ENCODE measurements at regions not wholly inside any gene's neighbourhood (a gene's known extent, or its start where the extent isn't known, plus 50 kb on each side); places are given as distances from the start of the nearest gene placed in this dataset.

GRCh38 chr6:43964659-43965570 is 162.3 kb downstream of the MRPL14 start:
- no peak for TF ChIP-seq CTCF (IDR thresholded peaks at IDR 0.05; ENCODE audit: control extremely low read depth, extremely low read depth)
- H3K4me3 ChIP-seq, result no peak overlapping the region
- H3K36me3 ChIP-seq (ENCODE audit: control insufficient read depth in 4 of 4, insufficient read depth in 4 of 4, low read length in 4 of 4), result no peaks in the 10 kb centered on the region
- H3K9me3 ChIP-seq (ENCODE audit: control insufficient read depth in 4 of 4, insufficient read depth in 3 of 4, low read length in 3 of 4), result no peaks in the 10 kb centered on the region
- ATAC-seq (ENCODE audit: insufficient read depth, low FRiP score) (no peak), DNase-seq (peak in 1 of 3 donors; percentile 48)
- H3K27ac ChIP-seq (ENCODE audit: low read depth in 1 of 2, low read length in 1 of 2), result no peak overlapping the region
- H3K9ac ChIP-seq (ENCODE audit: insufficient read depth in 1 of 2, low read length in 2 of 2), result no peak overlapping the region
- H3K4me1 ChIP-seq (ENCODE audit: control insufficient read depth in 5 of 5, insufficient read depth in 5 of 5, low read length in 5 of 5), result peaks cover 0 to 6% (median 4%) of the 10 kb centered on the region in 5 donors
- no peaks in the 10 kb centered on the region for H3K27me3 ChIP-seq (ENCODE audit: control insufficient read depth in 3 of 3, insufficient read depth in 3 of 3, low read length in 2 of 3)
- 63 to 67% methylated on average over 6 of the region's 6 CpGs for WGBS, 2 donors

GRCh38 chr6:43963877-43964658 is 163.2 kb downstream of the MRPL14 start:
- no peak for ATAC-seq (ENCODE audit: insufficient read depth, low FRiP score)
- no peaks in the 10 kb centered on the region for H3K9me3 ChIP-seq (ENCODE audit: control insufficient read depth in 4 of 4, insufficient read depth in 3 of 4, low read length in 3 of 4)
- no peak overlapping the region for H3K27ac ChIP-seq (ENCODE audit: low read depth in 1 of 2, low read length in 1 of 2)
- no peak for DNase-seq
- WGBS, 2 donors, result 72 to 89% methylated on average over 6 of the region's 6 CpGs
- no peaks in the 10 kb centered on the region for H3K27me3 ChIP-seq (ENCODE audit: control insufficient read depth in 3 of 3, insufficient read depth in 3 of 3, low read length in 2 of 3)
- TF ChIP-seq CTCF (IDR thresholded peaks at IDR 0.05; ENCODE audit: control extremely low read depth, extremely low read depth), result no peak
- no peak overlapping the region for H3K4me3 ChIP-seq
- H3K36me3 ChIP-seq (ENCODE audit: control insufficient read depth in 4 of 4, insufficient read depth in 4 of 4, low read length in 4 of 4), result no peaks in the 10 kb centered on the region
- H3K9ac ChIP-seq (ENCODE audit: insufficient read depth in 1 of 2, low read length in 2 of 2), result no peak overlapping the region
- H3K4me1 ChIP-seq (ENCODE audit: control insufficient read depth in 5 of 5, insufficient read depth in 5 of 5, low read length in 5 of 5), result no peaks in the 10 kb centered on the region

- DNase-seq (no peak), ATAC-seq (ENCODE audit: insufficient read depth, low FRiP score) (no peak)
- Histone ChIP-seq H3K27me3 (ENCODE audit: control insufficient read depth in 3 of 3, insufficient read depth in 3 of 3, low read length in 2 of 3) (no peaks in the 10 kb centered on the region), H3K4me3 (no peak overlapping the region), H3K9me3 (ENCODE audit: control insufficient read depth in 4 of 4, insufficient read depth in 3 of 4, low read length in 3 of 4) (no peaks in the 10 kb centered on the region), H3K36me3 (ENCODE audit: control insufficient read depth in 4 of 4, insufficient read depth in 4 of 4, low read length in 4 of 4) (no peaks in the 10 kb centered on the region), H3K9ac (ENCODE audit: insufficient read depth in 1 of 2, low read length in 2 of 2) (no peak overlapping the region), H3K4me1 (ENCODE audit: control insufficient read depth in 5 of 5, insufficient read depth in 5 of 5, low read length in 5 of 5) (no peaks in the 10 kb centered on the region), H3K27ac (ENCODE audit: low read depth in 1 of 2, low read length in 1 of 2) (no peak overlapping the region)
- 89 to 95% methylated on average over 1 of the region's 1 CpG for WGBS, 2 donors
- no peak for TF ChIP-seq CTCF (IDR thresholded peaks at IDR 0.05; ENCODE audit: control extremely low read depth, extremely low read depth)
These were observed 164.0 kb downstream of the MRPL14 start for GRCh38 chr6:43963203-43963602.

All from lung (tissue), 11 donors.